Peyer's patch (tissue), 4 donors: ENCODE measurements at regions not wholly inside any gene's neighbourhood (a gene's known extent, or its start where the extent isn't known, plus 50 kb on each side); places are given as distances from the start of the nearest gene placed in this dataset.

ENCODE experiments used
- DNase-seq, 3 donors: peaks; one replicate each; pipeline ENCODE4 v3.0.0-alpha.2; 2017 to 2019
- H3K27ac ChIP-seq, 4 donors: fragments of 200-600 bp; sonication (generic); one replicate each; pipeline ENCODE4 v1.5.1; 2016 to 2019
- H3K27me3 ChIP-seq, 2 donors: fragments of 200-600 bp; sonication (generic); one replicate each; pipeline ENCODE4 v1.5.1; 2019
- H3K36me3 ChIP-seq, 3 donors: fragments of 200-600 bp; sonication (generic); one replicate each; pipeline ENCODE4 v1.5.1; 2016 to 2019
- H3K4me1 ChIP-seq, 4 donors: fragments of 200-600 bp; sonication (generic); one replicate each; pipeline ENCODE4 v1.5.1; 2016 to 2019
- H3K4me3 ChIP-seq, 4 donors: fragments of 200-600 bp; sonication (generic); 1 replicate in 3 of 4; 2 replicates in 1 of 4; pipeline ENCODE4 v1.5.1; 2016 to 2019; ENCODE audit warnings: mild to moderate bottlenecking in 1 of 4
- H3K9me3 ChIP-seq, 4 donors: fragments of 200-600 bp; sonication (generic); one replicate each; pipeline ENCODE4 v1.5.1; 2016 to 2019; ENCODE audit warnings: mild to moderate bottlenecking in 1 of 4
- POLR2A ChIP-seq, 2 donors: fragments of 450-650 bp; IDR thresholded peaks; one replicate each; pipeline ENCODE4 v1.5.1; 2017; ENCODE audit warnings: antibody characterized with exemption in 2 of 2, mild to moderate bottlenecking in 2 of 2, moderate library complexity in 2 of 2
- TF ChIP-seq, protein P1 (sequence below), 6 experiments: fragments of 450-650 bp in 4 of 6; fragments of 200-600 bp in 2 of 6; sonication (generic) in 1 of 6; IDR thresholded peaks; one replicate each; pipeline ENCODE4 v1.5.1; 2017 to 2019; ENCODE audit warnings: antibody characterized with exemption in 6 of 6, mild to moderate bottlenecking in 3 of 6, moderate library complexity in 1 of 6

DNA sequence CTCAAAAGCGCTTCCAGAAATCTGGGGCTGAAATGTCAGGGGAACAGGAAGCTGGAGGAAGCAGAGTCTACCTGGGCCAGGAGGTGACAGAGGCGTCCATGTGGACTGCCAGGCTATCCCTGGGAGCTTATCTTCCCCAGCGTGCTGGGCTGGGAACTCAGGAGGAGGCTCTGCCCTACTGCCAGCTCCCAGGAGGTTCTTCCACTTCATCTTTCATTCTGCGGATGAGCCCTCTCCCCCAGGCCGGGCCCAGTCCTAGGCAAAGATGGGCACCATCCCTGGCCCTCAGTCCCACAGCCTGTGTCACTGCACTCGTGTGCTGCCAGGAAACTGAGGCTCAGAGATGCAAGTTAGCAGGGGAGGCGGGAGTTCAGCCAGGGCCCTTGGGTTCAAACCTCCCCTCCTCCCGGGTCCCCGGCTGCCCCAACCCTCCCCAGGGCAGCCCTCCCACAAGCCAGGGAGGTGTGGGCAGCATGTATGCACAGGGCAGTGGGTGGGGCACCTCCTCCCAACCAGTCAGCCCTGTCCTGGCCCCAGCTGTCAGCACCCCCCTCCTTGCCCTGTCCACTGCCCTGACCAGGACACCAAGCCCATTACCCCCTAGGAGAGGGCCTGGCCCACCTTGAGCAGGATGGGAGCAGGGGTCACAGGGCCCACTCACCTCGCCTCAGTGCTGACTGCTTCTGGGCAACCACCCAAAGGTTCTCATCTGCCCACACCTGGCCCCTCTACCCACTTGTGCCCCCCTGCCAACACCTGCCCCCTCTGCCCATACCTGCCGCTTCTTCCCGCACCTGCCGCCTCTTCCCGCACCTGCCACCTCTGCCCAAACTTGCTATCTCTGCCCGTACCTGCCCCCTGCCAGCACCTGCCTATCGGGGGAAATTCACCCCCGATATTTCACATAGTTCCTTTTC is 226.0 kb downstream of the NPHP4 start:
- no peak overlapping the region for H3K27ac ChIP-seq
- peak in 1 of 3 donors; percentile 21 for DNase-seq
- no peaks in the 10 kb centered on the region for H3K27me3 ChIP-seq
- H3K36me3 ChIP-seq = no peaks in the 10 kb centered on the region
- no peak overlapping the region for H3K4me3 ChIP-seq
- TF ChIP-seq POLR2A (IDR thresholded peaks at IDR 0.05) = no peak
- TF ChIP-seq, protein P1, sequence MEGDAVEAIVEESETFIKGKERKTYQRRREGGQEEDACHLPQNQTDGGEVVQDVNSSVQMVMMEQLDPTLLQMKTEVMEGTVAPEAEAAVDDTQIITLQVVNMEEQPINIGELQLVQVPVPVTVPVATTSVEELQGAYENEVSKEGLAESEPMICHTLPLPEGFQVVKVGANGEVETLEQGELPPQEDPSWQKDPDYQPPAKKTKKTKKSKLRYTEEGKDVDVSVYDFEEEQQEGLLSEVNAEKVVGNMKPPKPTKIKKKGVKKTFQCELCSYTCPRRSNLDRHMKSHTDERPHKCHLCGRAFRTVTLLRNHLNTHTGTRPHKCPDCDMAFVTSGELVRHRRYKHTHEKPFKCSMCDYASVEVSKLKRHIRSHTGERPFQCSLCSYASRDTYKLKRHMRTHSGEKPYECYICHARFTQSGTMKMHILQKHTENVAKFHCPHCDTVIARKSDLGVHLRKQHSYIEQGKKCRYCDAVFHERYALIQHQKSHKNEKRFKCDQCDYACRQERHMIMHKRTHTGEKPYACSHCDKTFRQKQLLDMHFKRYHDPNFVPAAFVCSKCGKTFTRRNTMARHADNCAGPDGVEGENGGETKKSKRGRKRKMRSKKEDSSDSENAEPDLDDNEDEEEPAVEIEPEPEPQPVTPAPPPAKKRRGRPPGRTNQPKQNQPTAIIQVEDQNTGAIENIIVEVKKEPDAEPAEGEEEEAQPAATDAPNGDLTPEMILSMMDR (IDR thresholded peaks at IDR 0.05) = no peak
- no peaks in the 10 kb centered on the region for H3K9me3 ChIP-seq
- no peaks in the 10 kb centered on the region for H3K4me1 ChIP-seq

DNA sequence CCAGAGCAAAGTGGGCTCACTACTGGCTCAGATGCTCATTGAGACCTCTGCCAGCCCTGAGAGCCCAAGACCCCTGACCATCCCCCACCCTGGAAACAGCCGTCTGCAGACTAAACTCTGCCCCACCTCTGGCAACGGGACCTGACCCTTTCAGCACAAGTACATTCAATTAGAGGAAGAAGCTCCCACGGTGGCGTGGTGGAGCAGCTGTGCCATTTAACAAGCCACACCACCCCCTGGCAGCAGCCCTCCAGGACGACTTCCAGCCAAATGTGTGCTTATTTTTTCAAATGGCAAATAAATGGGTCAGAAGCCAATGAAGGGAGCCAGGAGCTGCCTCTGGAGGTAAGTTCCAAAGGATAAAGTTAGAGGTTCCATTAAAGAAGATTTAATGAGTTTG is 226.7 kb downstream of the NPHP4 start:
- Histone ChIP-seq H3K27me3 (no peaks in the 10 kb centered on the region), H3K27ac (no peak overlapping the region), H3K9me3 (no peaks in the 10 kb centered on the region), H3K36me3 (no peaks in the 10 kb centered on the region), H3K4me1 (no peaks in the 10 kb centered on the region), H3K4me3 (no peak overlapping the region)
- DNase-seq = peak in 1 of 3 donors; percentile 28
- no peak for TF ChIP-seq POLR2A (IDR thresholded peaks at IDR 0.05)
- TF ChIP-seq, protein P1 (IDR thresholded peaks at IDR 0.05) = no peak

DNA sequence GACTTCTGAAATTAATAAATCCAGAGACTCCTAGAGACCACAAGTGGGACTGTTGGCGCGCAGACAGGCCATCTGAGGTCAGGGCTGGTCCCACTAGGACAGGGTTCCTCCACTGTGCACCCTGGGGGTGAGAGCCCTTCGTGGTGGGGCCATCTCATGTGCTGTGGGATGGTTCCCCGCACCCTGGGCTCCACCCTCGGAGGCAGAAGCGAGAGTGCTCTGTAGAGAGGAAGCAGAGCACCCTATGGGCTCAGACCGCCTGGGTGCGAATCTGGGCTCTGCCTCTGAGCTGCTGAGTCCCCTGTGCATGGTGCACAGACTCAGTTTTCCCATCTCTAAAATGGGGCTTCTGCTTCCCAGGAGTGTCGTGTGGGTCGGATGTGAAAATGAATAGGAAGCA is 227.3 kb downstream of the NPHP4 start:
- Histone ChIP-seq H3K4me3 (no peak overlapping the region), H3K27me3 (no peaks in the 10 kb centered on the region), H3K9me3 (no peaks in the 10 kb centered on the region), H3K4me1 (no peaks in the 10 kb centered on the region), H3K36me3 (no peaks in the 10 kb centered on the region), H3K27ac (no peak overlapping the region)
- TF ChIP-seq POLR2A (IDR thresholded peaks at IDR 0.05) = no peak
- TF ChIP-seq, protein P1 (IDR thresholded peaks at IDR 0.05) = no peak
- peak in 1 of 3 donors; percentile 18 for DNase-seq

DNA sequence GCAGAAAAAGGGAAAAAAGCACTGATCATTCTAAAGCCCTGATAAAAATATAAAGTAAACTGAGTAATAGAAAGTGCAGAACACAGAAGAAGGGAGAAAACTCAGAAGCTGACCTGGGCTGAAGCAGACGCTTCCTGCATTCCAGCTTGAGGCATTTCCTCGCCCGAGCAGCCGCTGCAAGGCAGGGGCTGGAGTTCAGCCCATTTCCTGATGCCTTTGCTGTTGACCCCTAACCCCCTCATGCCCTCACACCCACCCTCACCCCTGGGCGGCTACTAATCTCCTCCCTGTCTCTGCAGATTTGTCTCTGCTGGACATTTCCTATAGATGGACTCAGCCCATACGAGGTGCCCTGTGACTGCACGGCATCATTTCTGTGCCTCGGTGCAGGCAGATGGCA is 227.8 kb downstream of the NPHP4 start:
- Histone ChIP-seq H3K27me3 (no peaks in the 10 kb centered on the region), H3K27ac (no peak overlapping the region), H3K36me3 (no peaks in the 10 kb centered on the region), H3K9me3 (no peaks in the 10 kb centered on the region), H3K4me1 (no peaks in the 10 kb centered on the region), H3K4me3 (no peak overlapping the region)
- no peak for DNase-seq
- no peak for TF ChIP-seq POLR2A (IDR thresholded peaks at IDR 0.05)
- TF ChIP-seq, protein P1 (IDR thresholded peaks at IDR 0.05) = no peak

DNA sequence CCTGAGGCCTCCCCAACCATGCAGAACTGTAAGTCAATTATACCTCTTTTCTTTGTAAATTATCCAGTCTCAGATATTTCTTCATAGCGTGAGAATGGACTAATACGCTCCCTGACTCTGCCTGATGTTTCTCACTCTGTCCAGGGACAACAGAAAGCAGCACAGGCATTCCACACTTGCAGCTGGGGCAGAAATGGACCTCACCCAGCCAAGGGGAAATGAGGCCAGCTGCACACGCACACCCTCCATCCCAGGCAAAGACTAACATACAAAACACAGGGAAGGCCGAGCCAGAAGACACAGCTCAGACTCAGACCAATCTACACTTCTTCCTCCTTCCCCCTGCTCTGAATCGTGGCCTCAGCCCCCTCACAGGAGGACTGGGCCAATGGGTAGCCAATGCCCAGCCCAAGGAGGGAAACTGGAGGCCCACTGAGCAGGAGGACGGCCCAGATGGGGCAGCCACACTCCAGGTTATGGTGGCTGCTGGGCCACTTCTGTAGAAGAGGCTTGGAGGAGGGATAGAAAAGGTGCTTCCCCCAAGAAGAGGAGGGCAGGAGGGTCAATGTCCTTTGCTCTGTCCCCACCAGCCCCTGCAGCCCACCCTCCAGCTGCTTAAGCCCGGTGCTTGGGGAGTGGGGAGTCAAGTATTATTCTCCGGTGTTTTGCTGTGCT is 228.4 kb downstream of the NPHP4 start:
- no peaks in the 10 kb centered on the region for H3K27me3 ChIP-seq
- H3K9me3 ChIP-seq = no peaks in the 10 kb centered on the region
- H3K36me3 ChIP-seq = no peaks in the 10 kb centered on the region
- H3K27ac ChIP-seq = no peak overlapping the region
- TF ChIP-seq POLR2A (IDR thresholded peaks at IDR 0.05) = no peak
- TF ChIP-seq, protein P1 (IDR thresholded peaks at IDR 0.05) = no peak
- no peak overlapping the region for H3K4me3 ChIP-seq
- peak in 1 of 3 donors; percentile 10 for DNase-seq
- H3K4me1 ChIP-seq = no peaks in the 10 kb centered on the region
